HEK293 (cell line): ENCODE measurements at regions not wholly inside any gene's neighbourhood (a gene's known extent, or its start where the extent isn't known, plus 50 kb on each side); places are given as distances from the start of the nearest gene placed in this dataset.

Source experiments
- CTCF ChIA-PET: fragments of 350-600 bp; formaldehyde crosslinking; extraction: SDS; loops from one replicate; lab custom pipeline; 2021; ENCODE audit warnings: antibody characterized with exemption; lab: Yijun Ruan, JAX
- POLR2A ChIA-PET: fragments of 300-600 bp; formaldehyde crosslinking; extraction: SDS; loops from one replicate; lab custom pipeline; 2020; ENCODE audit warnings: antibody characterized with exemption, inconsistent platforms; lab: Yijun Ruan, JAX
- H3K27ac ChIP-seq: fragments of 200-500 bp; sonication (Bioruptor generic); 2 replicates; pipeline ENCODE4 v1.5.1; 2014; ENCODE audit warnings: low read depth, low read length, control low read depth, inconsistent platforms; ENCODE audit errors: extremely low read depth
- H3K36me3 ChIP-seq, 2 experiments: fragments of 200-500 bp in 1 of 2; sonication (Bioruptor generic) in 1 of 2; 1 replicate in 1 of 2; 2 replicates in 1 of 2; pipeline ENCODE4 v1.5.1; 2014 to 2017; ENCODE audit warnings: inconsistent platforms in 2 of 2, low read length in 2 of 2; ENCODE audit not compliant: control insufficient read depth in 2 of 2, insufficient read depth in 1 of 2
- H3K4me1 ChIP-seq: fragments of 200-500 bp; sonication (Bioruptor generic); 2 replicates; pipeline ENCODE4 v1.5.1; 2014; ENCODE audit warnings: mild to moderate bottlenecking, low read length, inconsistent platforms; ENCODE audit not compliant: control insufficient read depth, insufficient read depth
- H3K4me3 ChIP-seq: 2 replicates; pipeline ENCODE4 v1.5.1; 2011; ENCODE audit warnings: low read depth, mild to moderate bottlenecking, control low read depth, low read length, moderate library complexity
- H3K9me3 ChIP-seq: fragments of 200-500 bp; sonication (Bioruptor generic); 2 replicates; pipeline ENCODE4 v1.5.1; 2014; ENCODE audit warnings: low read depth, low read length, inconsistent platforms; ENCODE audit not compliant: control insufficient read depth, insufficient read depth
- BCL6B ChIP-seq: fragments of 450-650 bp; formaldehyde crosslinking; IDR thresholded peaks from 2 replicates; pipeline ENCODE4 v1.5.1; 2017; ENCODE audit warnings: missing biosample characterization, missing genetic modification characterization
- ELK4 ChIP-seq: IDR thresholded peaks from 2 replicates; pipeline ENCODE4 v1.6.1; 2011; ENCODE audit warnings: mild to moderate bottlenecking, low read depth, low read length, borderline replicate concordance
- HOXA7 ChIP-seq: sonication (generic); formaldehyde crosslinking; IDR thresholded peaks from 2 replicates; pipeline ENCODE4 v1.8.1; 2022; ENCODE audit warnings: missing genetic modification reagents, borderline replicate concordance
- MYNN ChIP-seq: fragments of 450-650 bp; formaldehyde crosslinking; IDR thresholded peaks from 2 replicates; pipeline ENCODE4 v1.5.1; 2016; ENCODE audit warnings: missing biosample characterization, missing genetic modification characterization, borderline replicate concordance
- OSR2 ChIP-seq: fragments of 450-650 bp; formaldehyde crosslinking; IDR thresholded peaks from 2 replicates; pipeline ENCODE4 v1.5.1; 2016; ENCODE audit warnings: missing biosample characterization, missing genetic modification characterization
- SALL2 ChIP-seq: fragments of 450-650 bp; formaldehyde crosslinking; IDR thresholded peaks from 2 replicates; pipeline ENCODE4 v1.5.0; 2017; ENCODE audit warnings: missing biosample characterization, mild to moderate bottlenecking, missing genetic modification characterization, borderline replicate concordance
- SCRT2 ChIP-seq: fragments of 450-650 bp; formaldehyde crosslinking; IDR thresholded peaks from 2 replicates; pipeline ENCODE4 v1.5.1; 2016; ENCODE audit warnings: missing biosample characterization, missing genetic modification characterization
- ZBTB44 ChIP-seq: fragments of 450-650 bp; IDR thresholded peaks from 2 replicates; pipeline ENCODE4 v1.5.1; 2018; ENCODE audit warnings: missing biosample characterization, mild to moderate bottlenecking, missing genetic modification characterization
- ZBTB7A ChIP-seq: fragments of 450-650 bp; formaldehyde crosslinking; IDR thresholded peaks from 2 replicates; pipeline ENCODE4 v1.5.1; 2016; ENCODE audit warnings: low read depth, missing biosample characterization, missing genetic modification characterization
- ZEB2 ChIP-seq: fragments of 450-650 bp; formaldehyde crosslinking; IDR thresholded peaks from 2 replicates; pipeline ENCODE4 v1.5.1; 2016; ENCODE audit warnings: missing biosample characterization, missing genetic modification characterization
- ZIC2 ChIP-seq: fragments of 450-650 bp; formaldehyde crosslinking; IDR thresholded peaks from 2 replicates; pipeline ENCODE4 v1.5.1; 2016; ENCODE audit warnings: missing biosample characterization, missing genetic modification characterization
- ZNF132 ChIP-seq: fragments of 450-650 bp; formaldehyde crosslinking; IDR thresholded peaks from 2 replicates; pipeline ENCODE4 v1.5.1; 2017; ENCODE audit warnings: missing biosample characterization, missing genetic modification characterization, borderline replicate concordance
- ZNF335 ChIP-seq: fragments of 450-650 bp; formaldehyde crosslinking; conservative IDR thresholded peaks from 2 replicates; pipeline ENCODE4 v1.5.1; 2016; ENCODE audit warnings: missing biosample characterization, missing genetic modification characterization
- ZNF341 ChIP-seq: fragments of 450-650 bp; formaldehyde crosslinking; IDR thresholded peaks from 2 replicates; pipeline ENCODE4; 2016; ENCODE audit warnings: low read depth, missing biosample characterization, missing genetic modification characterization
- ZNF549 ChIP-seq: fragments of 450-650 bp; IDR thresholded peaks from 2 replicates; pipeline ENCODE4 v1.5.1; 2018; ENCODE audit warnings: missing biosample characterization, missing genetic modification characterization, mild to moderate bottlenecking, inconsistent platforms, moderate library complexity
- ZNF585B ChIP-seq: fragments of 450-650 bp; formaldehyde crosslinking; IDR thresholded peaks from 2 replicates; pipeline ENCODE4 v1.5.1; 2016; ENCODE audit warnings: missing biosample characterization, missing genetic modification characterization
- ZNF658 ChIP-seq: fragments of 450-650 bp; formaldehyde crosslinking; IDR thresholded peaks from 2 replicates; pipeline ENCODE4; 2016; ENCODE audit warnings: missing biosample characterization, missing genetic modification characterization
- ZNF664 ChIP-seq: fragments of 450-650 bp; formaldehyde crosslinking; IDR thresholded peaks from 2 replicates; pipeline ENCODE4 v1.5.1; 2016; ENCODE audit warnings: missing biosample characterization, missing genetic modification characterization
- ZNF707 ChIP-seq: fragments of 450-650 bp; formaldehyde crosslinking; IDR thresholded peaks from 2 replicates; pipeline ENCODE4 v1.5.1; 2016; ENCODE audit warnings: missing biosample characterization, missing genetic modification characterization
- TF ChIP-seq, protein P1 (sequence below): fragments of 450-650 bp; formaldehyde crosslinking; IDR thresholded peaks from 2 replicates; pipeline ENCODE4 v1.5.1; 2016; ENCODE audit warnings: missing biosample characterization, missing genetic modification characterization

- Histone ChIP-seq H3K9me3 (no peaks in the 10 kb centered on the region), H3K4me1 (peaks cover 7% of the 10 kb centered on the region; the same call in 1 of the 2 replicates)
Observed at GRCh38 chr4:75251547-75251946, 262.7 kb downstream of the RCHY1 start.

GRCh38 chr4:75249739-75250138 lies 264.5 kb downstream of the RCHY1 start:
- ChIA-PET CTCF (no interaction called here), POLR2A (no interaction called here)
- Histone ChIP-seq H3K36me3 (no peaks in the 10 kb centered on the region), H3K4me1 (peaks cover 7% of the 10 kb centered on the region; the same call in 1 of the 2 replicates), H3K27ac (no peak overlapping the region), H3K4me3 (no peak overlapping the region), H3K9me3 (no peaks in the 10 kb centered on the region)
- TF ChIP-seq ZNF658 (tag by site-specific recombination) (no peak), ZNF549 (tag by site-specific recombination) (no peak), OSR2 (tag by site-specific recombination) (no peak), ELK4 (no peak), HOXA7 (no peak), ZIC2 (tag by site-specific recombination) (no peak), ZNF335 (no peak), ZNF664 (tag by site-specific recombination) (no peak), SCRT2 (tag by site-specific recombination) (no peak), ZNF585B (tag by site-specific recombination) (no peak), ZBTB7A (tag by site-specific recombination) (no peak), ZEB2 (no peak), ZNF707 (tag by site-specific recombination) (no peak), MYNN (tag by site-specific recombination) (no peak), BCL6B (tag by site-specific recombination) (no peak), ZNF341 (tag by site-specific recombination) (no peak), ZNF132 (tag by site-specific recombination) (no peak), ZBTB44 (no peak)
- TF ChIP-seq, protein P1, sequence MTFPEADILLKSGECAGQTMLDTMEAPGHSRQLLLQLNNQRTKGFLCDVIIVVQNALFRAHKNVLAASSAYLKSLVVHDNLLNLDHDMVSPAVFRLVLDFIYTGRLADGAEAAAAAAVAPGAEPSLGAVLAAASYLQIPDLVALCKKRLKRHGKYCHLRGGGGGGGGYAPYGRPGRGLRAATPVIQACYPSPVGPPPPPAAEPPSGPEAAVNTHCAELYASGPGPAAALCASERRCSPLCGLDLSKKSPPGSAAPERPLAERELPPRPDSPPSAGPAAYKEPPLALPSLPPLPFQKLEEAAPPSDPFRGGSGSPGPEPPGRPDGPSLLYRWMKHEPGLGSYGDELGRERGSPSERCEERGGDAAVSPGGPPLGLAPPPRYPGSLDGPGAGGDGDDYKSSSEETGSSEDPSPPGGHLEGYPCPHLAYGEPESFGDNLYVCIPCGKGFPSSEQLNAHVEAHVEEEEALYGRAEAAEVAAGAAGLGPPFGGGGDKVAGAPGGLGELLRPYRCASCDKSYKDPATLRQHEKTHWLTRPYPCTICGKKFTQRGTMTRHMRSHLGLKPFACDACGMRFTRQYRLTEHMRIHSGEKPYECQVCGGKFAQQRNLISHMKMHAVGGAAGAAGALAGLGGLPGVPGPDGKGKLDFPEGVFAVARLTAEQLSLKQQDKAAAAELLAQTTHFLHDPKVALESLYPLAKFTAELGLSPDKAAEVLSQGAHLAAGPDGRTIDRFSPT (tag by site-specific recombination), result no peak

More at GRCh38 chr4:75251547-75251946, 262.7 kb downstream of the RCHY1 start:
- no peak overlapping the region for H3K4me3 ChIP-seq
- no peak overlapping the region for H3K27ac ChIP-seq
- TF ChIP-seq SALL2 (tag by site-specific recombination), result no peak
- H3K36me3 ChIP-seq, result no peaks in the 10 kb centered on the region
- POLR2A ChIA-PET, result no interaction called here
- CTCF ChIA-PET, result no interaction called here
